Upper lobe of left lung (tissue), 6 donors: ENCODE measurements at regions not wholly inside any gene's neighbourhood (a gene's known extent, or its start where the extent isn't known, plus 50 kb on each side); places are given as distances from the start of the nearest gene placed in this dataset.
A peak's percentile ranks its signal among the peaks of the same experiment; 100 is the strongest.

ENCODE experiments used
- ATAC-seq, 2 donors: fragments of 200-7000 bp; cut with Tn5 transposase; one replicate each; pipeline ENCODE4 v1.9.1; 2022; ENCODE audit warnings: mild to moderate bottlenecking in 2 of 2, moderate library complexity in 2 of 2; ENCODE audit not compliant: low FRiP score in 2 of 2
- DNase-seq, 2 donors: peaks; one replicate each; pipeline ENCODE4 v3.0.0-alpha.2; 2019 to 2020
- H3K27ac ChIP-seq, 4 donors: fragments of 200-600 bp; sonication (generic); one replicate each; pipeline ENCODE4 v1.5.1; 2016 to 2019
- H3K27me3 ChIP-seq, 4 donors: fragments of 200-600 bp; sonication (generic); one replicate each; pipeline ENCODE4 v1.5.1; 2017 to 2019
- H3K36me3 ChIP-seq, 4 donors: fragments of 200-600 bp; sonication (generic); one replicate each; pipeline ENCODE4 v1.5.1; 2016 to 2019
- H3K4me1 ChIP-seq, 4 donors: fragments of 200-600 bp; sonication (generic); one replicate each; pipeline ENCODE4 v1.5.1; 2018 to 2019
- H3K4me3 ChIP-seq, 4 donors: fragments of 200-600 bp; sonication (generic); one replicate each; pipeline ENCODE4 v1.5.1; 2017 to 2019; ENCODE audit warnings: mild to moderate bottlenecking in 2 of 4, moderate library complexity in 1 of 4
- H3K9me3 ChIP-seq, 4 donors: fragments of 200-600 bp; sonication (generic); one replicate each; pipeline ENCODE4 v1.5.1; 2018 to 2019
- EP300 ChIP-seq, 4 donors: sonication (generic); formaldehyde crosslinking; IDR thresholded peaks; one replicate each; pipeline ENCODE4 v1.5.1; 2017; ENCODE audit warnings: antibody characterized with exemption in 4 of 4, control low read depth in 2 of 4
- POLR2A ChIP-seq, 4 donors: fragments of 450-650 bp; IDR thresholded peaks; one replicate each; pipeline ENCODE4 v1.5.1; 2016 to 2017; ENCODE audit warnings: antibody characterized with exemption in 4 of 4, mild to moderate bottlenecking in 2 of 4
- POLR2AphosphoS5 ChIP-seq, 2 donors: sonication (generic); formaldehyde crosslinking; IDR thresholded peaks; one replicate each; pipeline ENCODE4 v1.5.1; 2017; ENCODE audit warnings: antibody characterized with exemption in 2 of 2
- WGBS, 2 donors: methylation state at CpG; one replicate each; pipeline ENCODE4 v1.1.5; 2017 to 2018; 5-methylcytosine and 5-hydroxymethylcytosine counted together
- TF ChIP-seq, protein P1 (sequence below), 6 experiments: fragments of 450-650 bp in 4 of 6; fragments of 200-600 bp in 2 of 6; sonication (generic) in 2 of 6; IDR thresholded peaks; one replicate each; pipeline ENCODE4 v1.5.1; 2016 to 2019; ENCODE audit warnings: antibody characterized with exemption in 6 of 6
- donor health status: DM: no; HTN: no; CAD: no; lungs with moderate emphysema.
- donor health status: DM: no; HTN: yes; CAD: no; lungs with severe emphysema.

DNA sequence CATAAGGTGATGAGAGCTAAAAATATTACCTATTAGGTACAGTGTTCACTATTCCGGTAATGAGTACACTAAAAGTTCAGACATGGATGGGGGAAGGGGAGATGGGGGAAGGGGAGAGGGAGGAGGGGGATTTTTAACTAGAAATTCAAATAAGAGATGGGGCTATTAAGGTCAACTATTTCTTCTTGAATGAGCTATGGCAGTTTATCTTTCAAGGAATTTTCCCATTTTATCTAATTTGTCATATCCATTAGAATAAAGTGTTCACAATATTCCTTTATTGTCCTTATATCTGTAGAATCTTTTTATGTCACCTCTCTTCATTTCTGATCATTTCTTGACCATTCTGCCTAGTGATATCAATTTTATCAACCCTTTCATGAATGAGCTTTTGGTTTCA is 362.4 kb downstream of the SUCLA2 start:
- Histone ChIP-seq H3K27ac (no peak overlapping the region), H3K9me3 (no peaks in the 10 kb centered on the region), H3K27me3 (no peaks in the 10 kb centered on the region), H3K4me1 (no peaks in the 10 kb centered on the region), H3K4me3 (no peak overlapping the region), H3K36me3 (no peaks in the 10 kb centered on the region)
- 95 to 96% methylated on average over 1 of the region's 1 CpG for WGBS, 2 donors
- DNase-seq, result no peak
- TF ChIP-seq POLR2AphosphoS5 (IDR thresholded peaks at IDR 0.05) (no peak), POLR2A (IDR thresholded peaks at IDR 0.05) (no peak), EP300 (IDR thresholded peaks at IDR 0.05) (no peak)
- TF ChIP-seq, protein P1, sequence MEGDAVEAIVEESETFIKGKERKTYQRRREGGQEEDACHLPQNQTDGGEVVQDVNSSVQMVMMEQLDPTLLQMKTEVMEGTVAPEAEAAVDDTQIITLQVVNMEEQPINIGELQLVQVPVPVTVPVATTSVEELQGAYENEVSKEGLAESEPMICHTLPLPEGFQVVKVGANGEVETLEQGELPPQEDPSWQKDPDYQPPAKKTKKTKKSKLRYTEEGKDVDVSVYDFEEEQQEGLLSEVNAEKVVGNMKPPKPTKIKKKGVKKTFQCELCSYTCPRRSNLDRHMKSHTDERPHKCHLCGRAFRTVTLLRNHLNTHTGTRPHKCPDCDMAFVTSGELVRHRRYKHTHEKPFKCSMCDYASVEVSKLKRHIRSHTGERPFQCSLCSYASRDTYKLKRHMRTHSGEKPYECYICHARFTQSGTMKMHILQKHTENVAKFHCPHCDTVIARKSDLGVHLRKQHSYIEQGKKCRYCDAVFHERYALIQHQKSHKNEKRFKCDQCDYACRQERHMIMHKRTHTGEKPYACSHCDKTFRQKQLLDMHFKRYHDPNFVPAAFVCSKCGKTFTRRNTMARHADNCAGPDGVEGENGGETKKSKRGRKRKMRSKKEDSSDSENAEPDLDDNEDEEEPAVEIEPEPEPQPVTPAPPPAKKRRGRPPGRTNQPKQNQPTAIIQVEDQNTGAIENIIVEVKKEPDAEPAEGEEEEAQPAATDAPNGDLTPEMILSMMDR (IDR thresholded peaks at IDR 0.05), result no peak
- no peak for ATAC-seq

DNA sequence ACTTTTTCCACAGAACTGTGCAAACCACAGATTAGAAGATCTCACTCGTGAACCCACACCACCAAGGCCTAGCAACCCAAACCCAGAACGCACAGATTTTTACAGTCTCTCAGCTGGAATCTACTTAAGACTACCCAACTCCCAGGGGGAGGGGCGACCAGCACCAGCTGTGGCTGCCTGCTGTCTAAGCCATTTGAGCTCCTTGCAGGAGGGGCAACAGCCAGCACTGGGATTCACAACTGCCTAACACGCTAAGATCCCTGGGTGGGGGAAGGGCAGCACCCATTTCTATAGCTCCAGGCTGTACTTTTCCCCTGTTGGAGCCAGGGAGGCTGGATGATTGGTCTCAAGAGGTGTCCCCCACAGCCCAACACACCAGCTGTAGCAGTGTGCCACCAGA is 368.8 kb downstream of the SUCLA2 start:
- no peak for ATAC-seq
- 61 to 80% methylated on average over 3 to 4 of the region's 4 CpGs for WGBS, 2 donors

DNA sequence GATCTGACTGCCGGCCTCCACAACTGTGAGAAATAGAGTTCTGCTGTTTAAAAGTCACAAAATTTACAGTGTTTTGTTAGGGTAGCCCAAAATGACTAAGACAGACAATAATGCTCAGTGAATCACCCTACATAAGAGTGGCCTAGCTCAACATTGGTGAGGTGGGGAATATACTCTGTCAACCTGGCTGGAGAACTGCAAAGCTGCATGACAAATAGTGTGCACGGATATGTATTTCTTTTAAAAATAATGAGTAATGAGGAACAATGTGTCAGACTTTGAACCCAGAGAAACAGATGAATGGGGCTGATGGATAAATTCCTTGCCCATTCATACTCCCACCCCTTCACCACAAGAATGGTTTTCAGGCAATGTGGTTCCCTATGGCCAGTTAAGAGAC is 372.4 kb downstream of the SUCLA2 start:
- WGBS, 2 donors, result 94 to 98% methylated on average over 2 of the region's 2 CpGs
- TF ChIP-seq, protein P1 (IDR thresholded peaks at IDR 0.05), result no peak
- TF ChIP-seq POLR2AphosphoS5 (IDR thresholded peaks at IDR 0.05) (no peak), EP300 (IDR thresholded peaks at IDR 0.05) (no peak)

More for the DNA sequence above, 368.8 kb downstream of the SUCLA2 start:
- H3K4me1 ChIP-seq, result no peaks in the 10 kb centered on the region
- H3K36me3 ChIP-seq, result no peaks in the 10 kb centered on the region
- no peak for TF ChIP-seq POLR2AphosphoS5 (IDR thresholded peaks at IDR 0.05)
- TF ChIP-seq, protein P1 (IDR thresholded peaks at IDR 0.05), result no peak
- no peak for TF ChIP-seq EP300 (IDR thresholded peaks at IDR 0.05)
- TF ChIP-seq POLR2A (IDR thresholded peaks at IDR 0.05), result no peak
- H3K9me3 ChIP-seq, result peaks cover 0 to 4% (median 0%) of the 10 kb centered on the region in 4 donors
- H3K27me3 ChIP-seq, result no peaks in the 10 kb centered on the region
- DNase-seq, result peak in 1 of 2 donors; percentile 3
- H3K27ac ChIP-seq, result no peak overlapping the region
- H3K4me3 ChIP-seq, result no peak overlapping the region

DNA sequence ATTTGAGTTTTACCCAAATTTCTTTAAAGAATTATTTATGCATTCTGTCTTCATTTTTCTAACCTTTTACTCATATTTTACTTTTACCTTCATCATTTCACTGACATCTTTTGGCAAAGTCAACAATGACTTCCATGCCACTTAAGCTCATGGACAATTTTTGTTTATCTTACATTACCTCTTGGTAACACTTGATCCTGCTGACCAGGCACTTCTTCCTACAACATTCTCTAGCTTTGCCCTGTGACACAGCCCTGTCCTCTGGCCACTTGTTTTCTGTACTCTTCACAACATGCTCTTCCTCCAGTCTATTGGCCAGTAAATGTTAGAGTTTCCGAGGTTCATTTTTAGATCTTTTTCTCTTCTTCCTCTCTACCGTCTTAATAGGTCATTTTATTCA is 377.2 kb downstream of the SUCLA2 start:
- H3K27ac ChIP-seq, result no peak overlapping the region
- no peak overlapping the region for H3K4me3 ChIP-seq
- TF ChIP-seq, protein P1 (IDR thresholded peaks at IDR 0.05), result no peak
- TF ChIP-seq POLR2AphosphoS5 (IDR thresholded peaks at IDR 0.05), result no peak
- TF ChIP-seq POLR2A (IDR thresholded peaks at IDR 0.05), result no peak
- TF ChIP-seq EP300 (IDR thresholded peaks at IDR 0.05), result no peak
- WGBS, 2 donors, result 77 to 91% methylated on average over 2 of the region's 2 CpGs
- ATAC-seq (no peak), DNase-seq (no peak)
- H3K36me3 ChIP-seq, result no peaks in the 10 kb centered on the region
- peaks cover 0 to 3% (median 0%) of the 10 kb centered on the region in 4 donors for H3K9me3 ChIP-seq
- H3K4me1 ChIP-seq, result no peaks in the 10 kb centered on the region
- H3K27me3 ChIP-seq, result no peaks in the 10 kb centered on the region

More for the DNA sequence above, 372.4 kb downstream of the SUCLA2 start:
- Histone ChIP-seq H3K9me3 (peaks cover 0 to 4% (median 0%) of the 10 kb centered on the region in 4 donors), H3K27me3 (no peaks in the 10 kb centered on the region), H3K36me3 (no peaks in the 10 kb centered on the region), H3K27ac (no peak overlapping the region), H3K4me1 (no peaks in the 10 kb centered on the region), H3K4me3 (no peak overlapping the region)
- DNase-seq (no peak), ATAC-seq (no peak)

DNA sequence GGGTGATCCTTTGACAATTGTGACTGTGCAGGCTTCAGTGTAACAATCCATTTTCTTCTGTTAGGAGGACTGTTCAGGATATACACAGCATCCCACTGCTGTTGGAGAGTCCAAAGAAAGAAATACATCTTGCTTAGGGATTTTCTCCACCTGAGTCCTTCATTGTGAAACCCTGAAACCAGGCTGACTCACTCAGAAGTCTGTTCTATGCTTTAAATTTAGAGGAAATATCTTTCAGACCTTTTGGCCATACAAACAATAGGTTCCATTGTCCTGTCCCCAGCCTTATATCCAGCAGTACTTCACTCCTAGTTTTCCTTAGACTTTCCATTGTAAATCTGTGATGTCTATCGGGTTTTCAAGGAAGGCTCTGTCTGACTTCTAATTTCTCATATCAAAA is 379.1 kb downstream of the SUCLA2 start:
- H3K36me3 ChIP-seq, result no peaks in the 10 kb centered on the region

More for the DNA sequence above, 379.1 kb downstream of the SUCLA2 start:
- WGBS, 2 donors, result 70 to 91% methylated on average over 1 of the region's 1 CpG
- H3K27ac ChIP-seq, result no peak overlapping the region
- H3K4me3 ChIP-seq, result no peak overlapping the region
- DNase-seq (no peak), ATAC-seq (no peak)
- TF ChIP-seq EP300 (IDR thresholded peaks at IDR 0.05), result no peak
- TF ChIP-seq, protein P1 (IDR thresholded peaks at IDR 0.05), result no peak
- TF ChIP-seq POLR2AphosphoS5 (IDR thresholded peaks at IDR 0.05), result no peak
- TF ChIP-seq POLR2A (IDR thresholded peaks at IDR 0.05), result no peak
- peaks cover 0 to 9% (median 0%) of the 10 kb centered on the region in 4 donors for H3K9me3 ChIP-seq
- H3K27me3 ChIP-seq, result no peaks in the 10 kb centered on the region
- no peaks in the 10 kb centered on the region for H3K4me1 ChIP-seq
